ENCODE measurements at regions not wholly inside any gene's neighbourhood (a gene's known extent, or its start where the extent isn't known, plus 50 kb on each side); places are given as distances from the start of the nearest gene placed in this dataset.

GRCh38 chr1:82263396-82263795 is 462.7 kb downstream of the ADGRL2 start:
- FAIRE-seq (no peak), DNase-seq (ENCODE audit: low spot score) (no peak)

- DNase-seq (ENCODE audit: low spot score) (no peak), FAIRE-seq (no peak)
Measured at GRCh38 chr1:82260666-82261065, 459.9 kb downstream of the ADGRL2 start.

GRCh38 chr1:82260051-82260450 is 459.3 kb downstream of the ADGRL2 start:
- DNase-seq (ENCODE audit: low spot score) (no peak), FAIRE-seq (peak; percentile 67)

GRCh38 chr1:82258887-82259286 is 458.2 kb downstream of the ADGRL2 start:
- DNase-seq (ENCODE audit: low spot score) (no peak), FAIRE-seq (no peak)

DNA sequence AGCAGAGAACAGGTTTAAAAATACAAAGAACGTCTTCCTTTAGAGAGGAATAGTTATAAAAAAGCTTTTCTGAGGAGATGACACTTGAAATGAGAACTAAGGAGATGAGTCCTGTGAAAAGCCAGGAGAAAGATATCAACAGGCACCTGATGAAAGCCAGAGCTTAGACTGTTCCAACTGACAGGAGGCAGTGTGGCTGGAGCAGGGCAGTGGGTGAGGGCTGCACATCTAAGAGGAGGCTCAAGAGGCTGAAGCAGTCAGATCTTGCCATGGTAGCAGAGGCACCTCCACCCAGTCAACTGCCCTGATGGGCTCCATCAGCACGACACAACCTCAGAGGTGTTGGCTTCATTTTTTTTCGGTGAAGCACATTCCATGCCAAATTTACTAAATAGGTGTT is 445.3 kb downstream of the ADGRL2 start:
- FAIRE-seq = no peak

GRCh38 chr1:82245345-82246014 is 444.7 kb downstream of the ADGRL2 start:
- DNase-seq (ENCODE audit: low spot score) (no peak), FAIRE-seq (no peak)

More for the DNA sequence above, 445.3 kb downstream of the ADGRL2 start:
- DNase-seq (ENCODE audit: low spot score) = no peak

GRCh38 chr1:82240571-82240970 is 439.8 kb downstream of the ADGRL2 start:
- DNase-seq (ENCODE audit: low spot score) (no peak), FAIRE-seq (no peak)

- DNase-seq (ENCODE audit: low spot score) = no peak
- FAIRE-seq = no peak
Measured at GRCh38 chr1:82230667-82231066, 429.9 kb downstream of the ADGRL2 start.

- DNase-seq (ENCODE audit: low spot score) = no peak
Measured at GRCh38 chr1:82227306-82228095, 426.8 kb downstream of the ADGRL2 start.

GRCh38 chr1:82226186-82226505 is 425.4 kb downstream of the ADGRL2 start:
- FAIRE-seq (no peak), DNase-seq (ENCODE audit: low spot score) (no peak)

More at GRCh38 chr1:82227306-82228095, 426.8 kb downstream of the ADGRL2 start:
- FAIRE-seq = no peak

GRCh38 chr1:82225421-82226185 is 424.9 kb downstream of the ADGRL2 start:
- DNase-seq (ENCODE audit: low spot score) (peak; percentile 17), FAIRE-seq (no peak)

DNA sequence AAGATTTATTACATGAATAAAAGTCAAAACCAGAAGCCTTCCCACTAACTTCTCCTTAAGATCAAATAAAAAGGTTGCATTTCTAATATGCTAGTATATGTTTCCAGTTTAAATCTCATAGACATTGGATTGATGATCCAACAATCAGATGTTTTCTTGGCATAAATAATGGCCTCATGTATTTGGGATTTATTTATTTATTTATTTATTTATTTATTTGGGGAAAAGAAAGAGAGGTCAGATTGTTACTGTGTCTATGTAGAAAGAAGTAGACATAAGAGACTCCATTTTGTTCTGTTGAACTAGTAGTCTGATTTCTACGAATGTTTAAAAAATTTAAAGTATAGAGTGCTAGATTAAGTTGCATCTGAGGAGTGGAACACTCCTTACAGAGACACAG is 422.4 kb downstream of the ADGRL2 start:
- DNase-seq (ENCODE audit: low spot score) = no peak
- no peak for FAIRE-seq

GRCh38 chr1:82221721-82222120 is 421.0 kb downstream of the ADGRL2 start:
- DNase-seq (ENCODE audit: low spot score) = no peak
- FAIRE-seq = no peak

DNA sequence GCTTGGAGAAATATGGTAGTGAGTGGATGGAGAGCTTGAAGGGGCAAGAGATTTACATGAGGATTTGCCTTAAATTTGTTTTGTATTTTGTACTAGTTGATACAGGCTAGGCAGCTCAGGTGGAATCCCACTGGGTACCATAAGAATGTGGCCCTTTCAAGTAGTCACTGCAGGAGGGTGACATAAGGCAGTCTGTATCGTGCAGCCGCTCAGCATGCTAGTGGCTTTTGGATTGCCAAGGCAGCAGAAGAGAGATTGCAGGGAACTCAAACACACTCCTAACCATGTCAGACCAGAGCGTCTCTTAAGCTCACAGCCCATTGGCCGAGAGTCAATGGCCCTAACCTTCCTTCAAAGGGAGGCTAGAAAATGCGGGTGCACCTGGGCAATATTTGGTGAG is 420.0 kb downstream of the ADGRL2 start:
- FAIRE-seq (no peak), DNase-seq (ENCODE audit: low spot score) (no peak)

DNA sequence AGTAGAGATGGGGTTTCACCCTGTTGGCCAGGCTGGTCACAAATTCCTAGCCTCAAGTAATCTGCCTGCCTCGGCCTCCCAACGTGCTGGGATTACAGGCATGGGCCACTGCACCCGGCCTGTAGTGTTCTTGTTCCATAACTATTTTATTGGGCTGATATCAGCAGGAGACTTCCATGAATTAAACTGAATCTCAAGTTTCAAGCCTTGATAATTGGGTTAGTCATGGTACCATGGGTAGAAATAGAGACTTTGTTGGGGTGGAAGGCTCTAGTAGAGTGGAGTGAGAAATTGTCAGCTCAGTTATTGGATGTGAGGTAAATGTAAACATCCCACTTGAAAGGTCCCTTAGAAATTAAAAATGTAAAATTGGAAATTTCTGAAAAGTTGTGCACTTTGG is 419.1 kb downstream of the ADGRL2 start:
- DNase-seq (ENCODE audit: low spot score) (no peak), FAIRE-seq (no peak)

GRCh38 chr1:82218846-82219245 is 418.1 kb downstream of the ADGRL2 start:
- FAIRE-seq = no peak
- no peak for DNase-seq (ENCODE audit: low spot score)

DNA sequence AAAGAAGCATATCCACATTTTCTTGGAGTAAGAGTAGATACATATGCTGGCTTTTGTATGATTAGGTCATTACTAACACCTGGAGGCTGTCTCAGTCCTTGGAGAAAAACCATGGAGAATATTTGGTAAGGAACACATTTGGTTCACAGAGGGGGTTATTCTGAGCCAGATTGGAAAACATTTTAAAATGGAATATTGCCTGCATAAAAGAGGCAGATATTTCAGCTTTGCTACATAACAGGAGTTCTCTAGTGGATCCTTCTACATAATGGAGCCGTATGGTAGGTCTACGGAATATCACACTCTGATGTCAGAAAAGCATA is 415.1 kb downstream of the ADGRL2 start:
- no peak for DNase-seq (ENCODE audit: low spot score)
- FAIRE-seq = no peak

DNA sequence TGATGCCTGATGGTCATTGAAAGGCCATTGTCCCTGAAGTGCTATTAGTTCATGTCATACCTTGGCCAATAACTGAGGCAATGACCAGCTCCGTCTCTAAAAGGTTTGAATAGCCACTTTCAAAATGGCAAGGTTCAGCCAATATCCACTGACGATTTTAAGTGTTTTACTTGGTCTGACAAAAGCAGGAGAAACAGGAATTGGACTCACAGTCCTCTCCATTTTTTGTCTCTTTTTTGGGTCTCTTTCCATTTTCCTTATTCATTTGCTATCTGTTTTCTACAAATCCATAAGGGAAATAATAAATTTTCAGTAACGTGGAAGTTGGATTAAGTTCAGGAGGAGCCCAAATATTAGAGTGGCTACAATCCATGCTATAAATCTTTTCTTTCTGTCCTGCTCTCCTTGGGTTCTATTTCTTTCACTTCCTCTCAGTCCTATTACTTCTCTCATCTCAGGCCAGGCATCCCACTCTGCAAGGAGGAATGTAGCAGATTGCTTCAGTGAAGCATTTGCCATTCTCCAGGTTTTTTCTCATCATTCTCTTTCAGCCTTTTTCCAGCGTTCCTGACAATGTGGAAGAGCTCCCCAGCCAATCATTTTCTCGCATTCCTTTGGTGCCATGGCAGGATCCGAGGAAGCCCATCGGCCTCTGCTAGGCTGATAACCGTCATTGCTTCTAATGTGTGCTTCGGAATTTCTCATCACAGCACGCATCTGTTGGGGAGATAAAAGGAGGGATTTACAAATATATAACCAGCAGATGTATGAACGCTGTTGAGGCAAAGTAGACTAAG is 414.5 kb downstream of the ADGRL2 start:
- FAIRE-seq (no peak), DNase-seq (ENCODE audit: low spot score) (no peak)

DNA sequence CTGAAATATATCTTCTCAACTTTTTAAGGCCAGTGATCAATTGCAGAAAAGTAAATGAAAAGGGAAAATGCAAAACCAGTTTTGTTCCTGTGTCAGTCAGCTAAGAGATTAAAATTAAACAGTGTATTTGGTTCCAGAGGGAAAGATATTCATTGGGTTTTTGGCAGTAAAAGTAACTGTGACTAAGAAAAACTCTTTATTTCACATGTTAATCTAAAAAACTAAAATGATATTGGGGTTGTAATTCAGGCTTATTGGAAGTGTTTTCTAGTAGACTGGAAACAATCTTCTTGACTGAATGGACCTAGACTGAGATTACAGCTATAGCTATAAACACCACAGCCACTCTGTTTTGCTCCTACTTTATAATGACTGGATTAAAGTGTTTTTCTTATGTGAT is 413.9 kb downstream of the ADGRL2 start:
- FAIRE-seq (no peak), DNase-seq (ENCODE audit: low spot score) (no peak)

GRCh38 chr1:82197606-82198005 is 396.9 kb downstream of the ADGRL2 start:
- FAIRE-seq (no peak), DNase-seq (ENCODE audit: low spot score) (no peak)

DNA sequence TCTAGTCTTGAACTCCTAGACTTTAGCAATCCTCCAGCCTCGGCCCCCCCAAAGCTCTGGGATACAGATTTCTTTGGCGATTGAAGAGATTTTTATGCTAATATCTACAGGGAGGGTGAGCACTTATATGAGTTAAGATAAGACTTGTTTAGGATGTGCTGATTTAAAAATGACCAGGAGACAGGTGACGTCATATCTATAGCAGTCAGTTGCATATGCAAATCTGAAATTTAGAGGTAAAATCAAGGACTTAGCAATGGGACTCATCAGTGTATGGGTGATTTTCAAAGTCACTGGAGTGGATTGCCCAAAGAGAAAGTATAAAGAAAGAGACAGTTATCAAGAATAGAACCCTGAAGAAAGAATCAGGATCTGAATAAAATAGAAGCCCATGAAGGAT is 394.5 kb downstream of the ADGRL2 start:
- FAIRE-seq = no peak

DNA sequence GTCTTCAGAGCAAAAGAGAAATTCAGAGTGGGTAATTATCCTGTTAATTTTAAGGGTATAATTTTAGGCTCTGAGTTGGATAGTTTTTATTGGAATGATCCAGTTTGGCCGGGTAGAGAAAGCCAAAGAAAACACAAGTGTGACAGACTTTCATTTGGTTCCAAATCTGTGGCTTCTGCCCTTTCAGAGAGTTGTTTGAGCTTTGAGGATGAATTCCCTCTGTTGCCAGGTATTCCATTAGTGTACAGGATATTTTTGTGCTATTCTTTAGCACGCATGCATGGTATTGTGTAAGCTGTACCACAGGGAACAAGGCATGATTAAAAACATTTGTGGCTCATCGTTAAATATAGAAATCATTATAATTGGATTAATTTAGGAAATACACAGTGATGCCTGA is 384.4 kb downstream of the ADGRL2 start:
- FAIRE-seq (no peak), DNase-seq (ENCODE audit: low spot score) (no peak)

More for the DNA sequence above, 394.5 kb downstream of the ADGRL2 start:
- no peak for DNase-seq (ENCODE audit: low spot score)
